ENCODE measurements at regions not wholly inside any gene's neighbourhood (a gene's known extent, or its start where the extent isn't known, plus 50 kb on each side); places are given as distances from the start of the nearest gene placed in this dataset.
"Not testable (repeated sequence)": the region's sequence is repeated elsewhere in the genome, so short reads cannot be mapped to it uniquely, and the experiment has no call there.

DNA sequence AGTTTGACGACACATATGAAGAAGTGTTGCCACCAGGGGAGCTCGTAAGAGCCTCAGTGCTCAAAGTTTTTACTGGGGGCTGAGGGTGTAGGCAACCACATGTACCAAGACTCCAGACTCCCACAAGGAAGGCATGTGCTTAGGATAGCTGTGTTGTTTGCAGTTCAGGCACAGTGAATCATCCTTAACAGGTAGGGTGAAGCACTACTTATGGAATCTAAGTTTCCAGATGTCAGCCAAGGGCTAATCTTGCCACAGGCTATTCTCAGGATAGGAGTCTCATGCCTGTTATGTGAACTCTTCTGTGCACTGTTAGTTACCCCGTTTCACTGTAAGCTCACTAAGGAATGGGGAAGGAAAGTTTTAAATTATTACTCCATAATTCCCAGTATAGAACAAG lies 202.6 kb downstream of the TMA16 start:
- DNase-seq: no peak

DNA sequence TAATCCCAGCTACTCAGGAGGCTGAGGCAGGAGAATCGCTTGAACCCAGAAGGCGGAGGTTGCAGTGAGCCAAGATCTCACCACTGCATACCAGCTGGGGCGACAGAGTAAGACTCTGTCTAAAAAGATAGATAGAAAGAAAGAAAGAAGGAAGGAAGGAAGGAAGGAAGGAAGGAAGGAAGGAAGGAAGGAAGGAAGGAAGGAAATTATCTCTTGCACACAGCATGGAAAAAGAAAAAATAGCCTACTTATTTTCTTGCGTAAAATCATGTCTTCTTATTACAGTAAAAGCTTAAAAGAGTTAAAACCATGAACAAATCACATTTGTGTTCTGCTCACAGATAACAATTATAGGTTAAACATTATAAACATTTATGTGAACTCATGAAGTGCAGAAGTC lies 205.9 kb downstream of the TMA16 start:
- not testable (repeated sequence) for DNase-seq

DNA sequence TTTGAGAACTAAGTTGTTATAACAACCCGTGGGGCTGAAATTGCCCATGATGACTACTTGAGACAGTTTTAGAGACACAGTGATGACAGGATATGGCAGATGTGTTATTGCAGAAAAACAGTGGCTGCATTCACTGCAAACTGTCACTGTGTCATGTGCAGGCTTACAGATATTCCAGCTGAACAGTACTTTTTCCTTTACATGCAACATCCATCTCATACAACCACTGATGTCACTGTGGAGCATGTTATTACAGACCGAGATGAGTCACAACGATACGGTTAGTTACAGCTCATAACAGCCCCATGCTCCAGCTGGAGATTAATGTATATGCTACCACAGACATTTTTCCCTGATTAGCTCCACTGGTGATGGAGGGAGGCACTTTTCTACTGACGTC lies 207.4 kb downstream of the TMA16 start:
- no peak for DNase-seq

DNA sequence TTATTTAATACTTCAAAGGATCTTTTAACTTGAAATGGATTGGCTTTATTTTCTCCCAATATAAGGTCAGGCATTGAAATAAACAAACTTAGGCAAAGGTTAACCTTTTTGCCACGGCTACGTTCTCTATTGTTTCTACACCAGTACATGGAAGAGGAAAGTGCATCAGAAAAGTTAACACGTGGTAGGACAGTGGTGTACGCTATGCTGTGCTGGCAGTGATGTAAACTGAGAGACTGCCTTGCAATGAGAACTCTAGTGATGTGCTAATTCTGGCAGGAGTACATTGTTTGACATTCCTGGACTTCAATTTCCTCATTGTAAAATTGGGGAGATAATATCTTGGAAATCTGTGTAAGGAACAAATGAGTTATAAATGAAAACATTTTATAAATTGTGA lies 208.2 kb downstream of the TMA16 start:
- no peak for DNase-seq

DNA sequence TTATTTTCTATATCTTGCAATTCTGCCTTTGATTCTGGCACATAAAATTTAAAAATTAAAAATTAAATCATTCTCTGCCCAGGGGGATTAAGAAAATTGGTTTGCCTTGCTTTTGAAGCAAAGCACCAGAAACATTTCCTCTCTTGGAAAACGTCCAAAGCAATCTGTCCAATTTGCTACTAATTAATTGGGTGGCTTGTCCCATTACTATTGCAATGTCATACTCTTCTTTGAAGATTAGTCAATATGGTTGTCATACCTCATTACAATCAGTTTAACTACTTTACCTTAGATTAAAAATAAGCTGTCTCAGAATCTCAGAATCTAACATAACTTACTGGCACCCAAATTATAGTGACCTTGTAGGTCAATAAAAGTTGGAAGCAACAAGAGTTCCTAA lies 208.8 kb downstream of the TMA16 start:
- no peak for DNase-seq

DNA sequence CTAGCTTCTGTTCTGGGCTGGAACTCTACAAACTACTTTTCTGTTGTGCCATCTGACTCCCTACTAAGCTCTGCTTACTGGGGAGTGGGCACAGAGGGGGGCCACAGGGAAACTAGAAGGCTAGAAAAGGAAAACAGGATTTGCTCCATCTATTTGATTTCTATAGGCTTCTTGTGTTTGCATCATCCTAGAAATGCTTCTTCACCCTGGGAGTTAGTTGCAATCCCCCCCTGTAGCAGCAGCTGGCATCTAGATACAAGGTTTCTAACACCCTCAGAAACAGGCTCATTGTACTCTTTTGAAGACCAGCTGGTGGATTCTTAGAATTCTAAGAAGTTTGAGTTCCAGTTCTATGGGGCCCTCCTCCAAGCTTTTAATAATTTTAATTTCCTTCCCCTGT lies 213.4 kb downstream of the TMA16 start:
- DNase-seq: no peak

DNA sequence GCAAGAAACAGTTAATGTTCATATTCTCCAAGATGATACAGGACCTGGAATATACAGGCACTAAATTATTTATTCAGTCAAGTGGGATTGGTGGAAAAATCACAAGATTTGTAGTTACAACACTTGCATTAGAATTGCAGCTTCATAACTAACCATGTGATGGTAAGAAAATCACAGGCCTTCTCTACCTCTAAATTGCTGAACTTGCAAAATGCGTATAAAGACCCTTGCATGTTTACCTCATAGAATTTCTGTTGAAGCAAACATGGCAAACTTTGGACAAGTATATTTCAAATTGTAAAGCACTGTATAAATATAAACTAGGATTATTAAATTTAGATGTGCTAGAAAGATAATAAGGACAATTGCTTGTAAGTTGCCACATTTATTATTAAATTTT lies 215.1 kb downstream of the TMA16 start:
- DNase-seq: no peak

DNA sequence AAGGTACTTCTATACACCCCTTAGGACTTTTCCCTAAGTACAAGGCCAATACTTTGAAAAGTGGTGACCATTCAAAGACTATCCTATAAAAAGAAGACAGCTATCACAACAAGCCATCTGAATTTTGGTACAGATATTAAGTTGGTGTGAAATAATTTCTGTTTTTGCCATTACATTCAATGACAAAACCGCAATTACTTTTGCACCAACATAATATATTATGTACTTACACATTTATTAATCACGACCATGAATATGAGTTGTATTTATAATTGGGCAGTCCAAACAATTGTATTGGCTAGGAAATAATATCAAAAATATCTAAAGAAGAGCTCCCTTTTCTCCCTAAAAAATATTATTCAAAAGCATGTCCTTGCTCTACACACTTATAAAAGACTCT lies 215.7 kb downstream of the TMA16 start:
- DNase-seq: no peak

DNA sequence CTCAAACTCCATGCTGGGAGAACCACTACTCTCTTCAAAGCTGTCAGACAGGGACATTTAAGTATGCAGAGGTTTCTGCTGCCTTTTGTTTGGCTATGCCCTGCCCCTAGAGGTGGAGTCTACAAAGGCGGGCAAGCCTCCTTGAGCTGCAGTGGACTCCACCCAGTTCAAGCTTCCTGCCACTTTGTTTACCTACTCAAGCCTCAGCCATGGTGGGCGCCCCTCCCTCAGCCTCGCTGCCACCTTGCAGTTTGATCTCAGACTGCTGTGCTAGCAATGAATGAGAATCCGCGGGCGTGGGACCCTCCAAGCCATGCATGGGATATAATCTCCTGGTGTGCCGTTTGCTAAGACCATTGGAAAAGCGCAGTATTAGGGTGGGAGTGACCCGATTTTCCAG lies 230.0 kb downstream of the TMA16 start:
- DNase-seq: not testable (repeated sequence)

DNA sequence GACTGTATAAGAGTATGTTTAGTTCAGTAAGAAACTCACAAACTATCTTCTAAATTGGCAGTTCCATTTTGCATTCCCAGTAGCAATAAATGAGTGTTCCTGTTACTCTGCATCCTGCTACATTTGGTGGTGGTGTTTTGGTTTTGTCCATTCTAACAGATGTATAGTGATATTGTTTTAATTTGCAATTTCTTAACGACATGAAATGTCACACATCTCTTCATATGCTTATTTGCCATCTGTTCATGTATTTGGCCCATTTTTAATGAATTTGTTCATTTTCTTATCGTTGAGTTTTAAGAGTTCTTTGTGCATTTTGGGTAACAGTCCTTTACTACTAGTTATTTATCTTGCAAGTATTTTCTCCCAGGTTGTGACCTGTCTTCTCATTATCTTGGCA lies 232.2 kb downstream of the TMA16 start:
- DNase-seq: no peak

DNA sequence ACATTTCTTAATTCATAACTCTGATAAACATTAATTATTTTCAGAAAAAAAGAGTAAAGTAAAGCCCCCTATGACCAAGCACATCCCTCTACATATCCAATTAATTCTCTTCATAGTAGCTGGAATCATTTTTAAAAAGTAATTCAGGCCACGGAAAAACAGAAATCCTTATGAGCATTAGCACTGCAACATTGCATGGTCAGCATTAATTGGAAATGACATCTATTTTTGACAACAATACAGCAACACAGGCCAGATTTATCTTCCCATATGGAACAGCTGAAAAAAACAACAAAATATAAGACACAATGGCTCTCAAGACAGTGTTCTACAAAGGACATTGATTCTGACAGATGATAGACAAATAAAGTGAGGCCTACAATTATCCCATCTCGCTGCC lies 236.6 kb downstream of the TMA16 start:
- DNase-seq: no peak

DNA sequence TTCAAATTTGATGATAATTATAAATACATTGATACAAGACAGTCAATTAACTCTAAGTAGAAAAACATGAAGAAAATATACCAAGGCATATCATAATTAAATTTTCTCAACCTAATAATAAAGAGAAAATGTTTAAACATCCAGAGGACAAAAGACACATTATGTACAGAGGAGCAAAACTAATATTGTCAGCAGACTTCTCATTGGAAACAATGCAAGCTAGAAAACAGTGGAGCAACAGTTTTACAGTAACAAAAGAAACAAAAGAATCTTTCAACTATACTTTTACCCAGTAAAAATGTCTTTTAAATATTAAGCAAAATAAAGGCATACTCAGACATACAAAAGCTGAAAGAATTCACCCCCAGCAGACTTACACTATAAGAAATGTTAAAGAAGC lies 238.0 kb downstream of the TMA16 start:
- DNase-seq: no peak

DNA sequence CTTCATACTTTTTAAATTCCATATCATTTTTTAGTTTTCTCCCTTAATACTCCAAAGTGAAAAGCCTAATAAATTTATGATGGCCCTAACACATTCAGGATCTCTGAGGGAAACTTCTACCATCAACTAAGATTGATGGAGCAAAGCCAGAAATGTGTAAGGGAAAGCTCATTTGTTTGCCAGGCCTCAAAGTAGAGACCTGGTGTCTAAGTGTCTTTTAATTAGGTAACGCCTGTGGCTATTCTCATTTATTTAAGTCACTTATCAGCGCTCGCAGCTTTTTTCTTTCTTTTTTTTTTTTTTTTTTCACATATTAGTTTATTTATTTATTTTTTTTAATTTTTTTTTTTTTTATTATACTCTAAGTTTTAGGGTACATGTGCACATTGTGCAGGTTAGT lies 242.4 kb downstream of the TMA16 start:
- DNase-seq: no peak

DNA sequence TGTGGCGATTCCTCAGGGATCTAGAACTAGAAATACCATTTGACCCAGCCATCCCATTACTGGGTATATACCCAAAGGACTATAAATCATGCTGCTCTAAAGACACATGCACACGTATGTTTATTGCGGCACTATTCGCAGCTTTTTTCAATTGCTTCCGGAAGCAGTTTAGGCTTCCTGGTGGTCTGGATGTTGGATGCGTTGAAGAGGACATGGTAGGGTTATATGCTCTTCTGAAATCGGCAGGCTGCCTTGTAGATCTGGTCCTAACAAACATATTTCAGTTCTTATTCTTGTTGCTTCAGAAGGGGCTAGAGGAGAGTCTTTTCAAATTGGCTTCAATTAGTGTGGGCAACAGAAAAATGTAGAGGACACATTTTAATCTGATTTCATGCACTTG lies 243.4 kb downstream of the TMA16 start:
- DNase-seq: not testable (repeated sequence)

DNA sequence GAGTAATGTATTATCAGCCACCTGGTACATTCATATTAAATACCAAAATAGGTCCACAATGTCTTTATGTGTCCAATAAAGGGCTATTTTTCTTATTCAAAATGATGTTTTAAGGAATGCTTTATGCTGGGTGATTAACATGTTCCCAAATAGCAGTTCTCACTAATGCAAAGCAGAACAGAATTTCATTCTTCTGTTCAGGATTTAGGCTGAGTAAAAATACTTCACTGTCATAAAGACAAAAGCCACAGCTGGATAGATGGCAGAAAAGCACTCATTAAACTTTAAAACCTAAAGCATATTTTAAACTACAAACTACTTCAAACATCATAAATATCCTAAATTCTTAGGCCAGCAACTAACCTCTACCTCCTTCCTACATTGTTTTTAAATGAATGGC lies 244.0 kb downstream of the TMA16 start:
- no peak for DNase-seq

DNA sequence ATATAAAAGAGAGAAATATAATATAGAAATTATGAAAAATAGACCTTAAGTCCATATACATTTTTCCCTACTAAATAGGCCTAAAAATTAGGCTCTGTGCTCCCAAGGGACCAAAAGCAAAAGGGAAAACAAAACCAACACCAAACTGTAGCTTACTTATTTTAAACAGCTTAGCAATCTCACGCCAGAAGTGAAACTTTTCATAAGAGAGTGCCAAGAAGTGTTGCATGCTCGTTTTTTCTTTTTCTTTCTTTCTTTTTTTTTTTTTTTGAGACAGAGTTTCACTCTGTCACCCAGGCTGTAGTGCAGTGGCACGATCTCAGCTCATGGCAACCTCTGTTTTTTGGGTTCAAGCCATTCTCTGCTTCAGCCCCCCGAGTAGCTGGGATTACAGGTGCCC lies 250.4 kb downstream of the TMA16 start:
- no peak for DNase-seq

DNA sequence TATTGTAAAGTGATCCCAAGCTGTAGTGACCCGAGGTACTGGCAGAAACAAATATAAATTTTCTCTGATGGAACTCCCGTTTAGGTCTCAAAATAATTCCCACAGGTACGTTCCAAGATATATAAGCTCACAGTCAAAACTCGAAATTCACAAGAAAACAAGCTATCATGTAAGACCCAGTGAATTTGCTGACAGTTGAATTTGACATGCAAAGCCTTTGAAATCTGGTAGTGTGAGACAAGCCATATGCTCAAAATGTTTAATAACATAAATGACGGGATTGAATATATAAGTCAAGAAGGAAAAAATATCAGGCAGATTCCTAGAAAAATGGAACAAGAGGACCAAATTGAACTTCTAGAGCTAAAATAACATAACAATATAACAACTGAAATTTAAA lies 252.8 kb downstream of the TMA16 start:
- no peak for DNase-seq

DNA sequence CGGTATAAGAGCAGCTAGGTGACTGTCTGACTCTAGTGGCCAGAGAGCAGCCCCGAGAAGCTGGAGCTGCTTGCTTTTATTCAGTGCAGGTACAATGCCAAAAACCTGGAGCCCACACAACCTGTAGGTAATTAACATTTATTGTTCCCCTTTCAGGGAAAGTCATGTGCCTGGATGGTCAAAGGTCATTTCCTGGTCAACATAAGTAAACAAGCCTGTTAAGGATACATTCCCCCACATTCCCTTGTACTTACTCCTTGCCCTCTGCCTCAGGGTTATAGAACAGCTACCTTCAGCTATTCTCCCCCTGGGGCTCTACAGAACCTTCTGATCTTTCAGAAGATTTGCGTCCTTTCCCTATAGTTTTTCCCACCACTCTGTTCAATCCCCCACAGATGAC lies 253.4 kb downstream of the TMA16 start:
- no peak for DNase-seq

DNA sequence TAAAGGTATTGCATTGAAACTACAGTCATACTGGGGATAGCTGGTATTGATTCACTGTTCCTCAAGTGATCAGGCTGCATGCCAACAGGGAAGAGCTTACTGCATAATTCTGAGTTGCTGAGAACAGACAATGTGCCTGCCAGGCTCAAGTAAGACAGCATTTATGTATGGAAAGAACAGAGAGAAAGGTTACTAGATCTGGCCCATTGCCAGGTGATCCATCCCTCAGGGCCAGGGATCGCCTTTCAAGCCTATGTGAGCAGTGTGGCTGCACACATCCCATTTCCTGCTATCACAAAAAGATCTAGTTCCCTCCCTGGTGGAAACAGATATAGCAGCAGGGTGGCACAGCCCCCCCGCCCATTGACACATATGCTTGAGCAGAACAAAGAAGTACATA lies 254.0 kb downstream of the TMA16 start:
- DNase-seq: no peak

DNA sequence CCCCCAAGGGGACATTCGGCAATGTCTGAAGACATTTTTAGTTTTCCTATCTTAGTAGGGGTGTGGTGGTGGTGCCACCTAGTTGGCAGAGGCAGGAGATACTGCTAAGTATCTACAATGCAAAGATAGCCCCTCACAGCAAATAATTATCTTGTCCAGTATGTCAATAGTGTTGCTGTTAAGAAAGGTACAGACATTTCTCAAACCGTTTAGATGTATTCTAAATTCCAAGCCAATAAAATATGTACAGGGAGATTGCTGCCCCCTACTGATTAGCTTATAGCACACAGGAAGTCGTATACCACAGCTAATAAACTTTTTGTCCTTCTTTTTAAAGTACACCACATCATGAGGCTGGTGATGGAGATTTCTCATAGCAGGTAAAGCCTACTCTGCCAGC lies 260.5 kb downstream of the TMA16 start:
- no peak for DNase-seq

DNA sequence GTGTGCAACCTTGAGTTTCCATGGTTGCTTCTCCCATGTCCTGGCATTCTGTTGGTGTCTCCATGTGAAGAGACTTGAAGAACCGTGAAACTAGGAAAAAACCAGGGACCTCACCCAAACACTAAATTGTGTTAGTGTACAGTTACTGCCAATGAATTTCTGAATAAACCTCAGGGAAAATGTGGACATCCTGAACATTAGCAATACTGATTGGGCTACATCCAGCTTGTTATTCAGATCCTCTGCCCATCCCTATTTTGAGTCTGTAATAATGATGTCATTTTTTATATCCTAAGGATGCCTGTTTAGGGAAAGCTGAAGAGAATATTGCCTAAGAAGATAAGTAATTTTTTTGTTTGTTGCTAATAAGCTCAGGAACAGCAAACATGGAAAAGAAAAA lies 262.7 kb downstream of the TMA16 start:
- no peak for DNase-seq

DNA sequence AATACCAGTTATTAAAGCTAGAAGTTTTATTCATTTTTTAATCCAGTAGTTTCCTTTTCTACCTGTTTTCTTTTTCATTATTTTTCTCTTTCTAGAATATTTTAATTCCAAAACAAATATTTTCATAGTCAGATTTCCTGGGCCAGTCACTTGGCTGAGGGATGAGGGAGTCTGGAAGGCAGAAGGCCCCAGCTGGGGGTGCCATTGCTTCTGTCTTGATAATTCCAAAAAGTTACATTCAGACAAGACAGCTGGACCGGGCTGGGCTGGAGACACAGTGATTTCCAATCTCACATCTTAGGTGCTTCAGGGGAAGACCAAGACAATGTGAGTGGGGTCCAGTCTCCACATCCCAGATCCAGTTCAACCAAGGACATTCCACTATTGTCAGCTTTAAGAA lies 263.5 kb downstream of the TMA16 start:
- DNase-seq: no peak

DNA sequence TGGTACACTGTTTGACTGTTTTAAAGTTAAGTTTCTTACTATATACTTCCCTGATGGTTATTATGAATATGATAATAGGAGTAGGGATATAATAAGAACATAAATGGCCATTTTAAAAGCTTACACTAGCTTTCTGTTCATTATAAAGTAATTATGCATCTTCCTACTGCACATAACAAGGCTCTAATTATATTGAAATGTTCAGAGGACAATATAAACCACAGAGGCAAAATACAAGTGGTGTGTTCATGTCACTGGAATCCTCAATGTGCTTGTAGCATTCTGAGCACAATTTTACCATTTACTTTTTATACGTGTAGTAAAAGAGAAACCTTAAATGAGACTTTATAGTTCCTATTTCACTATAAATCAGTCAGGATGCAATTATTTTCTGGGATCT lies 268.3 kb downstream of the TMA16 start:
- no peak for DNase-seq

DNA sequence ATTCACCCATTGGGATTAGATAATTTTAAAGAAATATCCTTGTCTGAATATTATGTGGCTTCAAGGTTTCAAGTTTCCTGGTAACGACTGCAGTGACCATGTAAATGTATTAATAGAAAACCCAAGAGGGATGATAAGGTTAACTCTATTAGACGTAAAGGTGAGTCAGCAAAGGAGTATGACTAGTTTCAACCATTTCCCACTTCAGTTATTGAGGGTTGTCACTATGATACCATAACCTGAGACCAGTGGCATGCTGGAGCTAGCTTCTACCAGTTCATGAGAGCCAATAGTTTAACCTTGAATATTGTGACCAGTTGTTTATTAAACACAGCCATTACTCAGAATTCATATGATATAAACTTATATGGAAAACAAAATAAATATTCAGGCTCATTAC lies 270.1 kb downstream of the TMA16 start:
- no peak for DNase-seq

DNA sequence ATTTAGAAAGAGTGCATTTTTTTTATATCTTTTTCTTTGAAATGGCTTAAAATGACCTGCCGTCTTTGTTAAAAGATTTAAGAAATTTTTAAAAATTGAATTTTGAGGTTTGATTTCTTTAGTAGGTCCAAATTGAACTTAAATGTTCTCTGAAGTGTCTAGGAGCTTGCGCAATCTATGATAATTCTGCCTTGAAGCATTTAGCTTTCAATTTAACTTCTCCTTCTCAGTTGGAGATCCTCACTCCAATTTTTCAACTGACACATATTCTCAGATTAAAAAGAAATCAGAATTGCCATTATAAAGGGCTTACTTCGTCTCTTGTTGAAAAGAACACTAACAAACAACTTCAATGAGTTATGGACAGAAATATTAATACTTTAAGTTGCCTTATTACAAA lies 273.5 kb downstream of the TMA16 start:
- no peak for DNase-seq

DNA sequence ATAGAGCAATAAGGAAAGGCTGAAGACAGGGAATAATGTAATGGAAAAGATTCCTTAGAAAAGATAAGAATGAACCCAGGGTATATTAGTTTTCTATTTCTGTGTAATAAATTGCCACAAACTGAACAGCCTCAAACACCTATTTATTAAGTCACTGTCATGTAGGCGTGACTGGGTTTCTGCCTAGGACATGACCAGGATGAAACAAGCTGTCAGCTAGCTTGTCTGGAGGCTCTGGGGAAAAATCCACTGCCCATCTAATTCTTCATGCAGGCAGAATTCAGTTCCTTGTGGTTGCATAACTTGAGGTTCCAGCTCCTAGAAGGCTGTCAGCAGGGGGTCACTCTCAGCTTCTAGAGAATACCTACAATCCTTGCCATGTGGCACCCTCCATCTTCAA lies 277.7 kb downstream of the TMA16 start:
- DNase-seq: no peak

Measured in stimulated activated CD4-positive, alpha-beta T cell treated with anti-CD3 and anti-CD28 coated beads, Interleukin-4, amount 100 ng/mL, for 4 hours (primary cell).